M059J (cell line): ENCODE measurements at regions not wholly inside any gene's neighbourhood (a gene's known extent, or its start where the extent isn't known, plus 50 kb on each side); places are given as distances from the start of the nearest gene placed in this dataset.
"Not testable (repeated sequence)": the region's sequence is repeated elsewhere in the genome, so short reads cannot be mapped to it uniquely, and the experiment has no call there.

ENCODE experiments used
- DNase-seq: peaks from one replicate; pipeline ENCODE4 v3.0.0-alpha.2; 2012; ENCODE audit warnings: low read depth

- DNase-seq: no peak
These were observed 207.5 kb downstream of the EXOC5 start for GRCh38 chr14:57061009-57061711.

- peak; percentile 16 for DNase-seq
These were observed 208.3 kb downstream of the EXOC5 start for GRCh38 chr14:57060276-57060955.

- DNase-seq: no peak
These were observed 210.4 kb downstream of the EXOC5 start for GRCh38 chr14:57058319-57058718.

- no peak for DNase-seq
These were observed 210.9 kb downstream of the EXOC5 start for GRCh38 chr14:57057803-57058202.

GRCh38 chr14:57056522-57056921 is 212.2 kb downstream of the EXOC5 start:
- DNase-seq: not testable (repeated sequence)

GRCh38 chr14:57052705-57053302 is 215.9 kb downstream of the EXOC5 start:
- no peak for DNase-seq

- DNase-seq: no peak
These were observed 217.1 kb downstream of the EXOC5 start for GRCh38 chr14:57051633-57052032.

GRCh38 chr14:57049848-57050247 is 218.9 kb downstream of the EXOC5 start:
- no peak for DNase-seq

GRCh38 chr14:57046175-57046574 is 222.5 kb downstream of the EXOC5 start:
- no peak for DNase-seq

GRCh38 chr14:57044101-57044973 is 224.4 kb downstream of the EXOC5 start:
- DNase-seq: not testable (repeated sequence)

- DNase-seq: no peak
These were observed 228.4 kb upstream of the OTX2 start for GRCh38 chr14:57038689-57039088.

GRCh38 chr14:57031474-57031873 is 221.2 kb upstream of the OTX2 start:
- no peak for DNase-seq

GRCh38 chr14:57029620-57030253 is 219.5 kb upstream of the OTX2 start:
- DNase-seq: no peak

- no peak for DNase-seq
These were observed 215.2 kb upstream of the OTX2 start for GRCh38 chr14:57025456-57025855.

- DNase-seq: no peak
These were observed 212.3 kb upstream of the OTX2 start for GRCh38 chr14:57022608-57023007.

- no peak for DNase-seq
These were observed 207.8 kb upstream of the OTX2 start for GRCh38 chr14:57018065-57018464.

GRCh38 chr14:57013987-57014386 is 203.7 kb upstream of the OTX2 start:
- no peak for DNase-seq

- DNase-seq: no peak
These were observed 199.6 kb upstream of the OTX2 start for GRCh38 chr14:57009585-57010515.

GRCh38 chr14:57008534-57008933 is 198.3 kb upstream of the OTX2 start:
- DNase-seq: no peak

- no peak for DNase-seq
These were observed 188.4 kb upstream of the OTX2 start for GRCh38 chr14:56998728-56999127.
